ENCODE measurements at regions not wholly inside any gene's neighbourhood (a gene's known extent, or its start where the extent isn't known, plus 50 kb on each side); places are given as distances from the start of the nearest gene placed in this dataset.

DNA sequence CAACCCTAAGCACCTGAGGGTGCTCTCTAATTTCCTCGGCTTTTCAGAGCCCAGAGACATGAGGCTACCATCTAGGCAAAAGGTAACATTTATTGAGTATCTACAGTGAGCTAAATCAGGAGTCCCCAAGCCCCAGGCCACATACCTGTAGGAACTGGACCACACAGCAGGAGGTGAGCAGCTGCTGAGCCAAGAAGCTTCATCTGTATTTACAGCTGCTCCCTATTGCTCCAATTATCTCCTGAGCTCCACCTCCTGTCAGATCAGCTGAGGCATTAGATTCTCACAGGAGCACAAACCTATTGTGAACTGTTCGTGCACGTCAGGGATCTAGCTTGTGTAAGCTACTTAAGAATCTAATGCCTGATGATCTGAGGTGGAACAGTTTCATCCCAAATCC lies 70.2 kb downstream of the RND3 start:
- Mint-ChIP-seq H3K27ac (no peak overlapping the region), H3K9me3 (peaks cover 6% of the 10 kb centered on the region), H3K36me3 (no peaks in the 10 kb centered on the region), H3K27me3 (no peaks in the 10 kb centered on the region), H3K4me1 (no peaks in the 10 kb centered on the region), H3K4me3 (no peak overlapping the region)
- POLR2A ChIA-PET = no interaction called here
- DNase-seq (no peak), ATAC-seq (ENCODE audit: low read depth) (no peak)

DNA sequence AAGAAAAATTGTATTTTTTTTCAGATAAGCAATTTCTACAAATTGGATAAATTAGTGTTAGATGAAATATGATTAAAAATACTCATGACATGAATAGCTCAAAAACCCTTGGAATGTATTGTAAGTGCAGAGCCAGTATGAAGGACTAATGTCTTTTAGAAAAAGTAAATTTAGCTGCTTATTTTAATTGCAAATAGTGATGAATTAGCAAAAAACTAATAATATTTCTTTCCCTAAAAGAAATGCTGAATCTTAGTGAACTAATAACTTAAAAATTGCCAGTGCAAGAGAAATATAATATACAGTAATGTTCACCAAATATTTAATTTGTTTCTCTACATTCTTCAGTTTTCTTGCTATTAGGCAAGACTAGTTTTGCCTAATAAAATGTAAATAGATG lies 72.4 kb downstream of the RND3 start:
- Mint-ChIP-seq H3K36me3 (no peaks in the 10 kb centered on the region), H3K4me3 (no peak overlapping the region), H3K27ac (no peak overlapping the region), H3K9me3 (peaks cover 6% of the 10 kb centered on the region), H3K27me3 (no peaks in the 10 kb centered on the region), H3K4me1 (no peaks in the 10 kb centered on the region)
- DNase-seq (no peak), ATAC-seq (ENCODE audit: low read depth) (no peak)
- POLR2A ChIA-PET = no interaction called here

- Mint-ChIP-seq H3K36me3 (no peaks in the 10 kb centered on the region), H3K4me1 (no peaks in the 10 kb centered on the region), H3K27me3 (no peaks in the 10 kb centered on the region), H3K4me3 (no peak overlapping the region), H3K27ac (no peak overlapping the region), H3K9me3 (peaks cover 6% of the 10 kb centered on the region)
- DNase-seq = no peak
- POLR2A ChIA-PET = no interaction called here
- ATAC-seq (ENCODE audit: low read depth) = no peak
Observed at GRCh38 chr2:150413910-150414309, 73.6 kb downstream of the RND3 start.

DNA sequence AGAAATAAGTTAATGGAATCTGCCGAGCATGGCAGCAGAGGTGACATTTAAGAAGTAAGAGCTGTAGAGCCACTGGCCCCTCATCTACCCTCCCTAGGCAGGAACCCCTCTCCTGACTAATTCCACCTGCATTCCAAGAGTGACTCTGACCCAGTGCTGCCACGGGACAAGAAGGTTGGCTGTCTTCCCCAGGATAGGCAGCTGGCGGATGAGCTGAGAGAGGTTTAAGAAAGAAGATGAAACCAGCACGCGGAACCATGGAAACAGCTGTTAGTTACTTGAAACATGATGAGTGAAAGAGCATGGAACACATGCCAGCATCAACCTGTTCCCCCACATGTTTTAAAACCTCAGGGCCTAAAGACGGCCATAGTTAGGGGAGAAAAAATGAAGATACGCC lies 74.1 kb downstream of the RND3 start:
- H3K9me3 Mint-ChIP-seq = peaks cover 6% of the 10 kb centered on the region
- H3K27ac Mint-ChIP-seq = no peak overlapping the region
- no peaks in the 10 kb centered on the region for H3K36me3 Mint-ChIP-seq
- H3K4me1 Mint-ChIP-seq = no peaks in the 10 kb centered on the region
- no peak for DNase-seq
- ATAC-seq (ENCODE audit: low read depth) = no peak
- no peak overlapping the region for H3K4me3 Mint-ChIP-seq
- POLR2A ChIA-PET = no interaction called here
- H3K27me3 Mint-ChIP-seq = no peaks in the 10 kb centered on the region

- no peak for DNase-seq
- Mint-ChIP-seq H3K27me3 (no peaks in the 10 kb centered on the region), H3K4me3 (no peak overlapping the region), H3K27ac (no peak overlapping the region), H3K4me1 (no peaks in the 10 kb centered on the region), H3K9me3 (peaks cover 3% of the 10 kb centered on the region), H3K36me3 (no peaks in the 10 kb centered on the region)
- no peak for ATAC-seq (ENCODE audit: low read depth)
- POLR2A ChIA-PET = no interaction called here
Observed at GRCh38 chr2:150410809-150411208, 76.7 kb downstream of the RND3 start.

GRCh38 chr2:150409196-150409595 lies 78.3 kb downstream of the RND3 start:
- DNase-seq = no peak
- H3K4me3 Mint-ChIP-seq = no peak overlapping the region
- ATAC-seq (ENCODE audit: low read depth) = no peak
- no peaks in the 10 kb centered on the region for H3K4me1 Mint-ChIP-seq
- H3K27ac Mint-ChIP-seq = no peak overlapping the region
- no peaks in the 10 kb centered on the region for H3K36me3 Mint-ChIP-seq
- H3K9me3 Mint-ChIP-seq = peaks cover 3% of the 10 kb centered on the region
- no peaks in the 10 kb centered on the region for H3K27me3 Mint-ChIP-seq
- POLR2A ChIA-PET = no interaction called here

- DNase-seq = no peak
- H3K27me3 Mint-ChIP-seq = no peaks in the 10 kb centered on the region
- H3K36me3 Mint-ChIP-seq = no peaks in the 10 kb centered on the region
- no peak overlapping the region for H3K4me3 Mint-ChIP-seq
- ATAC-seq (ENCODE audit: low read depth) = no peak
- POLR2A ChIA-PET = no interaction called here
- H3K9me3 Mint-ChIP-seq = no peaks in the 10 kb centered on the region
- H3K27ac Mint-ChIP-seq = no peak overlapping the region
- H3K4me1 Mint-ChIP-seq = no peaks in the 10 kb centered on the region
Observed at GRCh38 chr2:150404147-150404546, 83.3 kb downstream of the RND3 start.

GRCh38 chr2:150403457-150403856 lies 84.0 kb downstream of the RND3 start:
- POLR2A ChIA-PET = no interaction called here
- H3K9me3 Mint-ChIP-seq = no peaks in the 10 kb centered on the region
- DNase-seq (no peak), ATAC-seq (ENCODE audit: low read depth) (no peak)
- H3K27me3 Mint-ChIP-seq = no peaks in the 10 kb centered on the region
- no peak overlapping the region for H3K27ac Mint-ChIP-seq
- H3K4me3 Mint-ChIP-seq = no peak overlapping the region
- H3K4me1 Mint-ChIP-seq = no peaks in the 10 kb centered on the region
- H3K36me3 Mint-ChIP-seq = no peaks in the 10 kb centered on the region

DNA sequence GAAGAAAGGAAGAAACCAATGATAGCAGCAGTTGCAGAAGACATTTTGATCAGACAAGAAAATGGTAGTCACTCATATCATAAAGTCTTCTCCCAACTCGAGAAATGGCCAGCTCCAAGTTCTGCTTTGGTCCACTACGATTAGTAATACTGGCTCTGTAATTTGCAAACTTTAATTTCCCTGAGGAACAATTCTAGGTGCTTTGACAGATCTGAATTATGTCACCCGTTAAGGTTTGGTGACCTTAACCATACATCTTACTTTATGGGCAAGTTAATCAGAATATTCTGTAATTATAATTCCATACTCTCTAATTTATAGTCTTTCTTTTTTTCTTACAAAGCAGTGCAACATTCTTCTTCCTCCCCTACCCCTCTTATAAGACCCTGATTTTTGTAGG lies 84.5 kb downstream of the RND3 start:
- no peaks in the 10 kb centered on the region for H3K36me3 Mint-ChIP-seq
- POLR2A ChIA-PET = no interaction called here
- H3K27ac Mint-ChIP-seq = no peak overlapping the region
- H3K4me3 Mint-ChIP-seq = no peak overlapping the region
- H3K27me3 Mint-ChIP-seq = no peaks in the 10 kb centered on the region
- DNase-seq (no peak), ATAC-seq (ENCODE audit: low read depth) (no peak)
- H3K9me3 Mint-ChIP-seq = no peaks in the 10 kb centered on the region
- no peaks in the 10 kb centered on the region for H3K4me1 Mint-ChIP-seq

- Mint-ChIP-seq H3K4me1 (no peaks in the 10 kb centered on the region), H3K27me3 (no peaks in the 10 kb centered on the region), H3K4me3 (no peak overlapping the region), H3K9me3 (no peaks in the 10 kb centered on the region), H3K27ac (no peak overlapping the region), H3K36me3 (no peaks in the 10 kb centered on the region)
- DNase-seq (no peak), ATAC-seq (ENCODE audit: low read depth) (no peak)
- POLR2A ChIA-PET = no interaction called here
Observed at GRCh38 chr2:150400849-150401248, 86.6 kb downstream of the RND3 start.

DNA sequence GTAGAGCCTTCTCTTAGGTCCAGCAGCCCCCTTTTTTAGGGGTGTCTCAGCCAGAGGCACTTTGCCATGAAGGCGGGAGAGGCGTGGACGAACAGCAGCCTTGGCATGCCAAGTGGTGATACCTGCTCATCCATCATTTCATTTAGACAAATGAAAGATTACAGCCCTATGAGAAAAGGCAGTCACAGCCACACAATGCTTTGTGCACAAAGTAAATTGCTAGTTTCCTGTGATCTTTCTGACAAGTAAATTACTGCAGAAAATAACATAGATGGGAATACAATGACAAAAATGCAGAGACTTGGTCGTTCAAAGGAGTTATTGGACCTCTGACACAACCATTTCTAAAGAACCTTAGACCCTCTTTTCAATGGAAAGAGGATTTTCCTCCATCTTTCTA lies 94.9 kb downstream of the RND3 start:
- Mint-ChIP-seq H3K27me3 (no peaks in the 10 kb centered on the region), H3K4me1 (no peaks in the 10 kb centered on the region), H3K9me3 (no peaks in the 10 kb centered on the region), H3K36me3 (no peaks in the 10 kb centered on the region), H3K4me3 (no peak overlapping the region), H3K27ac (no peak overlapping the region)
- no peak for DNase-seq
- no peak for ATAC-seq (ENCODE audit: low read depth)
- POLR2A ChIA-PET = no interaction called here

DNA sequence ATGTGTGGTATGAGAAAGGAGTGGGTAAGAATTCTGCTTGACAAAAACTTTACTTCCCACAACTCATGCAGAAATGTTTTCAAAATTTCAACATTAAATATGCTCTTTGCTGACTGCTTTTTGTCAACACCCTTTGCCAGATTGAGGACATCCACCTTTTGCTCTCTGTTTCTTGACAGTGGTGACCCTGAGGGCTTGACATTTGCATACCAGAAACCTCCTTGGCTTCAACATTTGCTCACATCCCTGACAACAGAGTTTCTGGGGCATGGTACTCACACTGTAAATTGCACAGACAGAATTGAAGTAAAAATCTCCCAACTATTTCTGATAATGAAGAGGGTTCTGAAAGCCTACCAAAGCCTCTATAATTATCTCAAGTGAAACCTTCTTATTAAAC lies 95.7 kb downstream of the RND3 start:
- POLR2A ChIA-PET = no interaction called here
- Mint-ChIP-seq H3K27me3 (no peaks in the 10 kb centered on the region), H3K36me3 (no peaks in the 10 kb centered on the region), H3K4me3 (no peak overlapping the region), H3K27ac (no peak overlapping the region), H3K4me1 (no peaks in the 10 kb centered on the region), H3K9me3 (no peaks in the 10 kb centered on the region)
- DNase-seq (no peak), ATAC-seq (ENCODE audit: low read depth) (no peak)

DNA sequence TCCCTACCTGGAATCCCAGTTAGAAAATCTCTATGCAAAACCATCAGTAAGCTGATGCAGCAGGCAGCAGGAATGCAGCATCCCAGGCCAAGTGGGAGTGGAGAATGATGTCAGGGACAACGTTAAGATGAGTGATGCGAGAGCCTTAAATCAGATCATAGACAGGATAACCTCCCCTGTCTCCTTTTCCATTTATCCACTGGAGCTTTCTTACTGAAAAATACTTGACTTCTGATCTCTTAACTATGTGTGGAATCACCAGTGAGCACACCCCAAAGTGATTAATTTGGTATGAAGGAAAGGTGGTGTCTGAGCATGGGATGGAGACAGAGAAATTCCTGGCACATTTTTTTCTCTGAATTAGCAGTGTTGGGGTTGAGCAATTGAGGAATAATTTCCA lies 98.0 kb downstream of the RND3 start:
- peaks cover 2% of the 10 kb centered on the region for H3K9me3 Mint-ChIP-seq
- H3K36me3 Mint-ChIP-seq = no peaks in the 10 kb centered on the region
- no peak overlapping the region for H3K27ac Mint-ChIP-seq
- no peak for DNase-seq
- POLR2A ChIA-PET = no interaction called here
- H3K4me3 Mint-ChIP-seq = no peak overlapping the region
- H3K4me1 Mint-ChIP-seq = no peaks in the 10 kb centered on the region
- ATAC-seq (ENCODE audit: low read depth) = no peak
- no peaks in the 10 kb centered on the region for H3K27me3 Mint-ChIP-seq

- Mint-ChIP-seq H3K27ac (no peak overlapping the region), H3K27me3 (no peaks in the 10 kb centered on the region), H3K36me3 (no peaks in the 10 kb centered on the region), H3K4me1 (no peaks in the 10 kb centered on the region), H3K4me3 (no peak overlapping the region), H3K9me3 (peaks cover 4% of the 10 kb centered on the region)
- ATAC-seq (ENCODE audit: low read depth) = no peak
- no peak for DNase-seq
- POLR2A ChIA-PET = no interaction called here
Observed at GRCh38 chr2:150388289-150388625, 99.2 kb downstream of the RND3 start.

GRCh38 chr2:150387586-150388288 lies 99.7 kb downstream of the RND3 start:
- no peak overlapping the region for H3K27ac Mint-ChIP-seq
- H3K4me1 Mint-ChIP-seq = no peaks in the 10 kb centered on the region
- no peaks in the 10 kb centered on the region for H3K27me3 Mint-ChIP-seq
- no peaks in the 10 kb centered on the region for H3K36me3 Mint-ChIP-seq
- no peak overlapping the region for H3K4me3 Mint-ChIP-seq
- DNase-seq (no peak), ATAC-seq (ENCODE audit: low read depth) (no peak)
- H3K9me3 Mint-ChIP-seq = peaks cover 4% of the 10 kb centered on the region
- POLR2A ChIA-PET = no interaction called here

Measured in activated naive CD8-positive, alpha-beta T cell treated with anti-CD3 and anti-CD28 coated beads, Interleukin-2, amount 10 ng/mL, durations not matched to agents 7 days and 5 days (primary cell).